ENCODE measurements at regions not wholly inside any gene's neighbourhood (a gene's known extent, or its start where the extent isn't known, plus 50 kb on each side); places are given as distances from the start of the nearest gene placed in this dataset.
A peak's percentile ranks its signal among the peaks of the same experiment; 100 is the strongest.
"Not testable (repeated sequence)": the region's sequence is repeated elsewhere in the genome, so short reads cannot be mapped to it uniquely, and the experiment has no call there.

DNA sequence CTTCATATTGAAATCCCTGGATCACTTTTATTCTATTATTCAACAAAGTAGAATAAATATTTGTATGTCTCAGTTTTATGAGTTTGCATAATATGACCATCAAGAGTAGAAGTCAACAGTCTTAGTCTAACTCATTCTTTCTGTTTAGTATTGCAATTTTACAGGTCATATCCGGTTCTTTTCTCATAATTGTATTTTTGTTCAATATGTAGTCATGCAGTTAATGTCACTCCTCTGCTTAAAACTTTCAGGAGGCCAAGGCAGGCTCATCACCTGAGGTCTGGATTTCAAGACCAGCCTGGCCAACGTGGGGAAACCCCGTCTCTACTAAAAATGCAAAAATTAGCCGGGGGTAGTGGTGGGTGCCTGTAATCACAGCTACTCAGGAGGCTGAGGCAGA, 148.4 kb upstream of the TRPM3 start:
- 78 to 90% (median 85%) methylated on average over 4 of the region's 4 CpGs for WGBS, 3 donors
- H3K27ac ChIP-seq (ENCODE audit: low read depth in 1 of 3, low read length in 2 of 3) = no peak overlapping the region
- H3K9me3 ChIP-seq (ENCODE audit: control insufficient read depth in 2 of 2, insufficient read depth in 1 of 2, low read depth in 1 of 2, low read length in 1 of 2) = no peaks in the 10 kb centered on the region
- H3K4me3 ChIP-seq (ENCODE audit: low read depth in 1 of 3, low read length in 3 of 3) = no peak overlapping the region
- DNase-seq (no peak), FAIRE-seq (no peak)
- H3K36me3 ChIP-seq (ENCODE audit: control insufficient read depth in 3 of 3, insufficient read depth in 2 of 3, low read depth in 1 of 3, low read length in 3 of 3) = no peaks in the 10 kb centered on the region
- H3K4me1 ChIP-seq (ENCODE audit: control insufficient read depth in 3 of 3, insufficient read depth in 2 of 3, low read depth in 1 of 3, low read length in 2 of 3) = no peaks in the 10 kb centered on the region
- H3K27me3 ChIP-seq (ENCODE audit: control insufficient read depth in 3 of 3, insufficient read depth in 3 of 3, low read length in 3 of 3) = peaks cover 0 to 2% (median 0%) of the 10 kb centered on the region in 3 donors

DNA sequence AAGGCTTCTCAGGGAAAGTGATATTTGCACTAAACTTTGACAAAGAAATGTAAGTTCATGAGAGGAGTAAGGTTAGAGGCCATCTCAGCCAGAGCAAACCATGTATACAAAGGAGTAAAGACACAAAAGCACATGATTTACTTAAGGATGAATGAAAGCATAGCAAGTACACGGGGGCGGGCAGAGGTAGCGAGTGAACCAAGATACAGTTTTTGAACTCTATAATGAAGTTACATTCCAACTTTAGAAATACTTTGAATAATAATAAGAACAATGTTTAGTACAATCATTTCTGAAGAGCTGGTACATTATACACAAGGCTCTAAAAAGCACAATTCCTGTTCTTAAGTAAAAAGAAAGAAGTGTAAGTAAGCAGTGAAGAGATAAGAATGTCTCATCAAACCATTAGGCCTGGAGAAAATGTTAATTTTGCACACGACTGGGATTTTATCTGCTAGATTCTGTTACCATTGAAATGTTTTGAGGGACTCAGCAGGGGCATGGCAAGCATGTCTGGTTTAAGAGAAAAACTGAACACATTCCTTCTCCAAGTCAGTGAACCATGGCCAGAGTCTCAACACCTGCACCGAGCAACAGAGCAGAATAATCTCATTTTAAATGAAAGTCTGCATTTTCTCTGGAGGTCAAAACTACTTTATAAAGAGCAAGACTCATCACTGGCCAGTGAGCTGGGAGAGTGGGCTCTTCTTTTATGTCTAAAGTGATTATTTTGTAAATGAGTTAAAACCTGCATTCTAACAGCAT, 147.6 kb upstream of the TRPM3 start:
- H3K4me3 ChIP-seq (ENCODE audit: low read depth in 1 of 3, low read length in 3 of 3) = no peak overlapping the region
- DNase-seq (no peak), FAIRE-seq (no peak)
- no peak overlapping the region for H3K27ac ChIP-seq (ENCODE audit: low read depth in 1 of 3, low read length in 2 of 3)
- H3K4me1 ChIP-seq (ENCODE audit: control insufficient read depth in 3 of 3, insufficient read depth in 2 of 3, low read depth in 1 of 3, low read length in 2 of 3) = no peaks in the 10 kb centered on the region
- peaks cover 0 to 2% (median 0%) of the 10 kb centered on the region in 3 donors for H3K27me3 ChIP-seq (ENCODE audit: control insufficient read depth in 3 of 3, insufficient read depth in 3 of 3, low read length in 3 of 3)
- H3K36me3 ChIP-seq (ENCODE audit: control insufficient read depth in 3 of 3, insufficient read depth in 2 of 3, low read depth in 1 of 3, low read length in 3 of 3) = no peaks in the 10 kb centered on the region
- H3K9me3 ChIP-seq (ENCODE audit: control insufficient read depth in 2 of 2, insufficient read depth in 1 of 2, low read depth in 1 of 2, low read length in 1 of 2) = no peaks in the 10 kb centered on the region
- WGBS, 3 donors = 62 to 74% (median 67%) methylated on average over 5 of the region's 5 CpGs

DNA sequence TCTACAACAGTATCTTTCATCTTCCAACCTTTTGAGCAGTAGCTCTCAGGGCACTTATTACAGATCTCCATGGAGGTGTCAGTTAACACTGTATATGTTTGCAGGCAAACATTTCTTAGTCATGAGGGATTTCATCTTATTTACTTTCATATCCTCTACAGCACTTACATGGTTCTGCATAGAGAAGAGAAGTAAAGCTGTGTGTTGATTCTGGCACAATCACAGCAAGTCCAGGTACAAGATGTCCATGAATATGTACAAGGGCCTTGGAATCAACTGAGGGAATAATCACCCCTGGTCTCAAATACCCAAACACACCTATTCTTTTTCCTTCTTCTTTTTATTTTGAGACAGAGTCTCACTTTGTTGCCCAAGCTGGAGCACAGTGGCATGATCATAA, 142.0 kb upstream of the TRPM3 start:
- Histone ChIP-seq H3K4me3 (ENCODE audit: low read depth in 1 of 3, low read length in 3 of 3) (no peak overlapping the region), H3K4me1 (ENCODE audit: control insufficient read depth in 3 of 3, insufficient read depth in 2 of 3, low read depth in 1 of 3, low read length in 2 of 3) (no peaks in the 10 kb centered on the region), H3K36me3 (ENCODE audit: control insufficient read depth in 3 of 3, insufficient read depth in 2 of 3, low read depth in 1 of 3, low read length in 3 of 3) (no peaks in the 10 kb centered on the region), H3K9me3 (ENCODE audit: control insufficient read depth in 2 of 2, insufficient read depth in 1 of 2, low read depth in 1 of 2, low read length in 1 of 2) (peaks cover 0 to 2% of the 10 kb centered on the region in 2 donors), H3K27ac (ENCODE audit: low read depth in 1 of 3, low read length in 2 of 3) (no peak overlapping the region), H3K27me3 (ENCODE audit: control insufficient read depth in 3 of 3, insufficient read depth in 3 of 3, low read length in 3 of 3) (peaks cover 0 to 2% (median 0%) of the 10 kb centered on the region in 3 donors)
- no peak for DNase-seq
- no peak for FAIRE-seq

DNA sequence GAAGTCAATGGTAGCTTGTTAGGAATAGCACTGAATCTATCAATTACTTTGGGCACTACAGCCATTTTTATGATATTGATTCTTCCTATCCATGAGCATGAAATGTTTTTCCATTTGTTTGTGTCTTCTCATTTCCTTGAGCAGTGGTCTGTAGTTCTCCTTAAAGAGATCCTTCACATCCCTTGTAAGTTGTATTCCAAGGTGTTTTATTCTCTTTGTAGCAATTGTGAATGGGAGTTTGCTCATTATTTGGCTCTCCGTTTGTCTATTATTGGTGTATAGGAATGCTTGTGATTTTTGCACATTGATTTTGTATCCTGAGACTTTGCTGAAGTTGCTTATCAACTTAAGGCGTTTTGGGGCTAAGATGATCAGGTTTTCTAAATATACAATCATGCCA, 139.0 kb upstream of the TRPM3 start:
- H3K4me3 ChIP-seq (ENCODE audit: low read depth in 1 of 3, low read length in 3 of 3); H3K9me3 ChIP-seq (ENCODE audit: control insufficient read depth in 2 of 2, insufficient read depth in 1 of 2, low read depth in 1 of 2, low read length in 1 of 2); H3K36me3 ChIP-seq (ENCODE audit: control insufficient read depth in 3 of 3, insufficient read depth in 2 of 3, low read depth in 1 of 3, low read length in 3 of 3); FAIRE-seq; H3K27ac ChIP-seq (ENCODE audit: low read depth in 1 of 3, low read length in 2 of 3); H3K27me3 ChIP-seq (ENCODE audit: control insufficient read depth in 3 of 3, insufficient read depth in 3 of 3, low read length in 3 of 3); H3K4me1 ChIP-seq (ENCODE audit: control insufficient read depth in 3 of 3, insufficient read depth in 2 of 3, low read depth in 1 of 3, low read length in 2 of 3); DNase-seq: not testable (repeated sequence)
- WGBS, 3 donors = 68 to 82% (median 80%) methylated on average over 2 of the region's 2 CpGs

DNA sequence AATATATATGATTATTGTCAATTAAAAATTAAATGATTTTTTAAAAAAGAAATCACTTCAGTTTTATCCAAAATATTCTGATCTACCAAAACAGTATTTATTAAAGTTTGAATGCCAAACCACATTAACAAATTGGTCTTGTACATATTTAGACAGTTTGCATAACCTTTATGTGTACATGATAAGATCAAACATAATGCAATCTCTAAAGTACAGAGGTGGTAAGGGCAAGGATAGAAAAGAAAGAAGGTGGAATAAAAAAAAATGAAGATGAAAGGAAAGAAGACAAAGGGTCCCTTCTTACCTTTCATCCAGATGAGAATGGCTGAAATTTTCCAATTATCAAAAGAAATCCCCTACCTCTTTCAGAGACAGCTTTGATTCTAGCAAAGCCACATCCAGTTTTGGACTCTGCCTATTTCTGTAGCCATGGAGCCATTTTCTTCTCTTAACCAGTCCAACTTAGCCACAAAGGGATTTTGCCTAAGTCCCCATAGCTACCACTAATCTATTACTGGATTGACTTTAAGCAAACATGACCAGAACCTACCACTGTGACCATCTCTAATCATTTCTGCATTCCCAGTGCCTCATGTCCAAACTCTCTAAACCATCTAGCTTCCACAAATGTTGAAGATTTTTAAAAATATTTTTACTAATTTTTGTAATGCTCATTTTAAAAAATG, 133.3 kb upstream of the TRPM3 start:
- H3K9me3 ChIP-seq (ENCODE audit: control insufficient read depth in 2 of 2, insufficient read depth in 1 of 2, low read depth in 1 of 2, low read length in 1 of 2) = no peaks in the 10 kb centered on the region
- H3K27me3 ChIP-seq (ENCODE audit: control insufficient read depth in 3 of 3, insufficient read depth in 3 of 3, low read length in 3 of 3) = peaks cover 0 to 2% (median 0%) of the 10 kb centered on the region in 3 donors
- H3K27ac ChIP-seq (ENCODE audit: low read depth in 1 of 3, low read length in 2 of 3) = no peak overlapping the region
- DNase-seq = no peak
- no peak for FAIRE-seq
- no peaks in the 10 kb centered on the region for H3K36me3 ChIP-seq (ENCODE audit: control insufficient read depth in 3 of 3, insufficient read depth in 2 of 3, low read depth in 1 of 3, low read length in 3 of 3)
- H3K4me3 ChIP-seq (ENCODE audit: low read depth in 1 of 3, low read length in 3 of 3) = no peak overlapping the region
- H3K4me1 ChIP-seq (ENCODE audit: control insufficient read depth in 3 of 3, insufficient read depth in 2 of 3, low read depth in 1 of 3, low read length in 2 of 3) = no peaks in the 10 kb centered on the region

DNA sequence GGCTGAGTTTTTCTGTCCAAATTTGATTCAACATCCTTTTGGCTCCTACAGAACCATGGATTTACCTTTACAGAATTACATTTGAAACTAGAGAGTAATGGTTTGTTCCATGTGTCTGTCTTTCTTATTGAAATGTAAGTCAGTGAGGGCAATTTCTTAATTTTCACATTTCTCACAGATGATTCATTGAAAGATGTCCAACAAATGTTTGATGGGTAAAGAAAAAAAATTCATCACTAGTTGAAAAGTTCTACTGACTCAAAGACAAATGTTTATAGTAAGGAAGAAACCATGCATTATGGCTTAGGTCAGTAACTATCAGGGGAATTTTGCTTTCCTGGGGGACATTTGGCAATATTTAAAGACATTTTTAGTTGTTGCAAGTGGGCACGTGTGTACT, 131.6 kb upstream of the TRPM3 start:
- no peaks in the 10 kb centered on the region for H3K36me3 ChIP-seq (ENCODE audit: control insufficient read depth in 3 of 3, insufficient read depth in 2 of 3, low read depth in 1 of 3, low read length in 3 of 3)
- H3K27ac ChIP-seq (ENCODE audit: low read depth in 1 of 3, low read length in 2 of 3) = no peak overlapping the region
- 59 to 88% (median 70%) methylated on average over 1 of the region's 1 CpG for WGBS, 3 donors
- H3K4me3 ChIP-seq (ENCODE audit: low read depth in 1 of 3, low read length in 3 of 3) = no peak overlapping the region
- H3K27me3 ChIP-seq (ENCODE audit: control insufficient read depth in 3 of 3, insufficient read depth in 3 of 3, low read length in 3 of 3) = peaks cover 0 to 2% (median 0%) of the 10 kb centered on the region in 3 donors
- DNase-seq (no peak), FAIRE-seq (no peak)
- H3K9me3 ChIP-seq (ENCODE audit: control insufficient read depth in 2 of 2, insufficient read depth in 1 of 2, low read depth in 1 of 2, low read length in 1 of 2) = no peaks in the 10 kb centered on the region
- H3K4me1 ChIP-seq (ENCODE audit: control insufficient read depth in 3 of 3, insufficient read depth in 2 of 3, low read depth in 1 of 3, low read length in 2 of 3) = no peaks in the 10 kb centered on the region

DNA sequence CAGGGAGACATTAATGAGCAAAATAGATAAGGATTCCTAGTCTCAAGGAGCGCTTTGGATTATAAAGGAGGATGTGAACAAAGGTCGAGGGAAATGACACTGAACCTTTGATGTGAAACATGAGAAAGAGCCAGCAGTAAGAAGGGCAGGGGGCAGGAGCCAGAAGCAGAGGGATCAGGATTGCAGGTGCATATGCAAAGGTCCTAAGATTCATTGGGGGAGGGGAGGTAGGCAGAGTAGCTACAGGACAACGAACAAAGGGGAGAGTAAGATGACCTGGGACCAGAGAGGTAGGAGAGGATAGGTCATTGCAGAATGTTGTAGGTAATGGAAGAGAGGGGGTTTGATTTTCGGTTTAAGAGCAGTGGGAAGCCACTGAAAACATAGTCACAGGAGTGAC, 129.2 kb upstream of the TRPM3 start:
- DNase-seq = peak; percentile 55 to 58

DNA sequence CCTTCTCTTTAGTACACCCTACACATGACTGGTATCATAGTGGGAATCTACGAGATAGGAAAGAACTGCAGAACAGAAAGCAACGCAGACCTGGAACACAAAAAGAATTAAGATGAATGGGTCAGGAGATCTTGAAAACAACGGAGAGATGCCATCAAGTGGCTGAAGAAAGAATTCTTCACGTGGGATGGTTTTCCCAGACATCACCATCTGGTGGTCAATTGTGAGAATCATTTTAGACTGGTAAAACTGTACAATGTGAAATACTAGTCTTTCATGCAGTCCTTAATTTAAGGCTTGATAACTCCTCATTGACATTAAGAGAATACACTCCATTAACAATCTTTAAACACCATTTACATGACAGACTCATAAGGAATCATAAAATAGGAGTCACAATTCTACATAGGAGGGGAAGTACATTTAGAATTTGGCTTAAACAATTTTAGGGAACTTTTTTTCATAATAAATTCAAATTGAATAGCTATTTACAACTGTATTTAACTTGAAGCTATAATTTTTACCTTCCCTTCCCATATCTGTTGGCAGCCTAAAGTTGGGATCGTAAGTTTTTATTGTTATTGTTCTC, 128.4 kb upstream of the TRPM3 start:
- FAIRE-seq (no peak), DNase-seq (peak; percentile 51 to 62)
- H3K27ac ChIP-seq (ENCODE audit: low read depth in 1 of 3, low read length in 2 of 3) = no peak overlapping the region
- H3K4me3 ChIP-seq (ENCODE audit: low read depth in 1 of 3, low read length in 3 of 3) = no peak overlapping the region
- H3K4me1 ChIP-seq (ENCODE audit: control insufficient read depth in 3 of 3, insufficient read depth in 2 of 3, low read depth in 1 of 3, low read length in 2 of 3) = no peaks in the 10 kb centered on the region
- no peaks in the 10 kb centered on the region for H3K36me3 ChIP-seq (ENCODE audit: control insufficient read depth in 3 of 3, insufficient read depth in 2 of 3, low read depth in 1 of 3, low read length in 3 of 3)
- peaks cover 0 to 2% (median 0%) of the 10 kb centered on the region in 3 donors for H3K27me3 ChIP-seq (ENCODE audit: control insufficient read depth in 3 of 3, insufficient read depth in 3 of 3, low read length in 3 of 3)
- 5 to 15% (median 9%) methylated on average over 5 of the region's 5 CpGs for WGBS, 3 donors
- no peaks in the 10 kb centered on the region for H3K9me3 ChIP-seq (ENCODE audit: control insufficient read depth in 2 of 2, insufficient read depth in 1 of 2, low read depth in 1 of 2, low read length in 1 of 2)

More for the DNA sequence above, 129.2 kb upstream of the TRPM3 start:
- FAIRE-seq = no peak
- Histone ChIP-seq H3K9me3 (ENCODE audit: control insufficient read depth in 2 of 2, insufficient read depth in 1 of 2, low read depth in 1 of 2, low read length in 1 of 2) (no peaks in the 10 kb centered on the region), H3K36me3 (ENCODE audit: control insufficient read depth in 3 of 3, insufficient read depth in 2 of 3, low read depth in 1 of 3, low read length in 3 of 3) (no peaks in the 10 kb centered on the region), H3K4me3 (ENCODE audit: low read depth in 1 of 3, low read length in 3 of 3) (no peak overlapping the region), H3K4me1 (ENCODE audit: control insufficient read depth in 3 of 3, insufficient read depth in 2 of 3, low read depth in 1 of 3, low read length in 2 of 3) (no peaks in the 10 kb centered on the region), H3K27me3 (ENCODE audit: control insufficient read depth in 3 of 3, insufficient read depth in 3 of 3, low read length in 3 of 3) (peaks cover 0 to 2% (median 0%) of the 10 kb centered on the region in 3 donors), H3K27ac (ENCODE audit: low read depth in 1 of 3, low read length in 2 of 3) (no peak overlapping the region)
- WGBS, 3 donors = 9 to 26% (median 14%) methylated on average over 4 of the region's 4 CpGs
